HG03521 (cell line): ENCODE measurements at regions not wholly inside any gene's neighbourhood (a gene's known extent, or its start where the extent isn't known, plus 50 kb on each side); places are given as distances from the start of the nearest gene placed in this dataset.

Experiments used
- ATAC-seq: cut with Tn5 transposase; IDR thresholded peaks from one replicate; pipeline ENCODE4 v1.9.1; 2021; ENCODE audit warnings: mild to moderate bottlenecking, moderate library complexity; ENCODE audit not compliant: unreplicated experiment

DNA sequence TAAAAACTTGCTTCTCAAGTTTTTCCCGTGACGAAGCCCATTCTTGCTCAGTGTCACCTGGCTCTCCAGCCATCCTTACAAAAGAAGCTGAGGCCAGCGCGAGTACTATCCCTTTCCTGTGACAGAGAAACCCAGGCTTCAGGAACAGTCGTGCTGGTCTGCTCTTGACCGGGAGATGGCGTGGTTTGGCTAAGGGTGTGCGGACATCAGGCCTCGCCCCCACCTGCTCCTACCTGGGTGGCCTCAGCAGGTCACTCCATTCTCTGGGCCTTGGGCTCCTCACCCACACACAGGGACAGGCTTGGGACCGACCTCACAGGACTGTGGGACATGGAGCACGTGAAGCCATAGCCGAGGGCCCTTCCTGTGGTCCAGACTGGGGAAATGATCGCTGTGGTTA lies 75.2 kb upstream of the CIBAR2 start:
- no peak for ATAC-seq

DNA sequence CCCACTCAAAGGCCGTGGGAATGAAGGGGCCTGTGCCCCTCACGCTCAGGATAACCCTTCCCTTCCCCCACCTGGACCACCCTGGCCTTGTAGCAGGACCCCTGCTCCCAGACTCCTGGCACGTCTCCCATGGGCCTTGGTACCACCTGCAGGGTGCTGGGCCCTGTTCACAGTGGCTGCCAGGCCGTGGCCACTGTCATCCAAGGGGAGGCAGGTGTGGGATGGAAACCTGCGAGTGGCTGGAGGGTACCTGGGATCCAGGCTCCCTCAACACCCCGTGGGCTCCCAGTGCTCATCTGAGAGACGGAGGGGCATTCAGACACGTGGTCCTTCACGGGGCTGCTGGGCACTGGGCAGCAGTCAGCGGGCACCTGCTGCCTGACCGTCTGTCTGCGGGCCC lies 75.6 kb upstream of the CIBAR2 start:
- ATAC-seq = no peak

DNA sequence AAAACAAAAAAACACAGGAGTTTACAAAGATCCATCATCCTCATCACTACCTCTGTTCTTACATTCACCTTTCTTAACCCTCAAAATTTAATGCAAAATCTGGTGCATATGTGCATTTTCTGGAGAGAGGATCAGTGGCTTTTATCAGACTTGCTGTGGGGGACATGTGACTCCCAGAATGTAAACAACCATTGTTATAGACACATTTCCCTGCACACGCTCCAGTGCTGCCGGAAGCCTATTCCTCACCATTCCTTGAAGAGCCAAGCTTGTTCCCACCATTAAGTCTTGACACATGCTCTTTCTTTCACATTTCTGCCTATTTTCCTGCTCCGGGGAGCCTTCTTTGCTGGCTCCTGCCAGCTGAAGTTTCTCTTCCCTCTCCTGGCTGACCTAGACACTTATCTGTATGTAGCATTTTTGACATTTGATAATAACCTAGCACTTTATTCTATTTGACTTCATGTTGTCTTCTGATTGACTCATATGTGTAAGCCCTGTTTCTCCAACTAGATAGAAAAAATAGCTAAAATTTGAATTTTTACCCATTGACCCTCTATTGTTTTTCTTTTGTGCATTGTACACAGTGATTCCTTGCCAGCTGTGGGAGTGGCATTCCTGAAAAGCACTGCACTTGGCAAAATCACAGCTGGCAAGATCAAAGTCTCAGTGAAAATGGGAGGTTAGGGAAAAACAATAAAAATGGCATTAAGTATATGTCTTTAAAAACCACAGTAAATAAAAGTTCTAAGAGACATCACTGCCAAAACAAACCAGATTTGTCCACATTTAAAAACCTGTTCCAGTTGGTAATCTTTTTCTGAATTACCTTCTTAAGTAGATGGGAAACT lies 76.8 kb upstream of the CIBAR2 start:
- no peak for ATAC-seq

DNA sequence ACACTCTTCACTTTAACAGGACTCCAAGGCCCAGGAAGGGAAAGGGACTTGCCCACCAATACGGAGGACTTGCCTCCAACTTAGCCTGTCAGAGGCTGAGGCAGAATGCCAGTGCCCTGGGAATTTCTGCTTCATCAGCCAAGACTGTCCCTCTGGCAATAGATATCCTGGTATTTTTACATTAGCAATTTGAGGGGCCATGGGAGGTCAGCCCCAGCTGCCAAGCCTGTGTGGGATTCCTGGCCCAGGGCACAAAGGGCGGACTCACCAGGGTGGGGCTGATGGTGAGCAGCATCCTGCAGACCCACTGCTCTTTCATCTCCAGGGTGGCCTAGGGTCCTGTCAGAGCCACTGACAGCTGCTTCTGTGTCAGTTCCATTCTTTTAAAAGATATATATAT lies 78.3 kb upstream of the CIBAR2 start:
- ATAC-seq = no peak

DNA sequence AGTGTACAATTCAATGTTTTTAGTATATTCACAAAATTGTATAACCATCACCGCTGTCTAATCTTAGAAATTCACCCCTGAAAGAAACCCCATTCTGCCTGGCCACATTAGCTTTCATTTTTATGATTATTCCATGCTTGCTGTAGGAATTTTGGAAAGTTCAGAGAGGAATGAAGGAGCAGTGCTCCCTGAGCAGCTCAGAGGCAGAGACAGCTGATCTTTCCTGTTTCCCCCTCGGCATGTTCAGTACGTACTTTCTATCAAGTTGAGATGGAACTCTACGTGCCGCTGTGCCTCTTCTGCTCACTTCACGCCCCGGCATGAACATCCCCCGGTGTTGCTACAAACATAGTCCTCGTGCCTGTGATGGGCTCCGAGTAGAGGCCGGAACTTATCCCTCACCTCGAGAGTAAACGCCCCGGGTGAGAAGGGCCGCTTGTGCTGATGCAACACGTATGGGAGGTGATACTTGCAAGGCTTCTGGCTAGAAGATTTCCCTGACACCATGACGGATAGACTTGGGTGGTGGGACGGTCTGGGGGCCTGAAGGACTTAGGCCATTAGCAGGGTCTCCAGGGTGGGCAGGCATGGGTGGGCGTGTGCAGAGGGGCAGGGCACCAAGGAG lies 79.2 kb upstream of the CIBAR2 start:
- no peak for ATAC-seq

DNA sequence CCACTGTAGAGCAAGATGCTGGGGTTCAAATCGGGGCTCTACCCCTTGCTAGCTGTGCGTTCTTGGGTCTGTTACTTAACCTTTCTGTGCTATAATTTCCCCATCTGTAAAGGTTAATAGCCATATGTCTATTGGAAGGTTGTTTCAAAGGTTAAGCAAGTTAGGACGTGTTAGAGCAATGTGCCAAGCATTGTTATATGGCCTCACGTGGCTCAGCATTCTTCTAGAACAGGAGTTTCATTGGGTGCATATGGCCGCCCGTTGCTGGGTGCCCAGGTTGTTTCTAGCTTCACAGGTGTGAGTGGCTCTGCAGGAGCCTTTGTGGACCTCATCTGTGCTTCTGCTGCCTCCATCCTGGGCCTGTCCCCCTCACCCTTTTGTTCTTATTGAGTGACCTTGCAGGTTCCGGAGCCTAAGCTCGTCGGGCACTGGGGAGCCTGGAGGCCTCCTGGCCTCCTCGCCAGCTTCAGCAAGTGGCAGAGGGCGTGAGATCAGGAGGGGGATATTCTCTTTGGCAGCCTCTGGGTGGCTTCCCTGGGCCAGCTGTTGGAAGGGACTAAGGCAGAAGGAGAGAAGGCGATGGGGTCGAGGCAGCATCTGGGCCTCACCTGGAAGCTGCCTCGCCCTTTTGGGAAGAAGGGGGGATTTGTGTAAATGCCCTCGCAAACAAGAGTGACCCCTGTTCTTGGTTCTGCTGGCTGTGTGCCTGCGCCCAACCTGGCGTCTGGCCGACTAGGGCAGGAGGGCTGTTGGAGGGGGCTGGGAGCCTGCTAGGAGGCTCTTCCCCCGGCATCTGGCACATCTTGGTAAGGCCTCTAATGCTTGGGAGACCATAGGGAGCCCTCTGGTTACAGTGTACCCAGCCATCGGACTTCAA lies 80.2 kb upstream of the CIBAR2 start:
- no peak for ATAC-seq

DNA sequence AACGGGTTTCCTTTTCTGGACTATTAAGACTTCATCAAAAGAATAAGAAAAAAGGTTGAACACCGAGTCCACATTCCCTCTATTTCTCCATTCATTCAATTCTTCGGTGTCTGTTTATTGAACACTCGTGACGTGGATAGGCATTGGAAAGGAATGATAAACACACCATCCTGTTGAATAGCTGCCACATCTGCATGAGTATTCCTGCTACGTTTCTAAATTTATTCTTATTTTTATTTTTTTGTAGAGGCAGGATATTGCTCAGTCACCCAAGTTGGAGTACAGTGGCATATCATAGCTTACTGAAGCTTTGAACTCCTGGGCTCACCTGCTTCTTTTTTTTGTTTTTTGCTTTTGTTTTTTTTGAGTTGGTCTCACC lies 80.8 kb upstream of the CIBAR2 start:
- no peak for ATAC-seq

DNA sequence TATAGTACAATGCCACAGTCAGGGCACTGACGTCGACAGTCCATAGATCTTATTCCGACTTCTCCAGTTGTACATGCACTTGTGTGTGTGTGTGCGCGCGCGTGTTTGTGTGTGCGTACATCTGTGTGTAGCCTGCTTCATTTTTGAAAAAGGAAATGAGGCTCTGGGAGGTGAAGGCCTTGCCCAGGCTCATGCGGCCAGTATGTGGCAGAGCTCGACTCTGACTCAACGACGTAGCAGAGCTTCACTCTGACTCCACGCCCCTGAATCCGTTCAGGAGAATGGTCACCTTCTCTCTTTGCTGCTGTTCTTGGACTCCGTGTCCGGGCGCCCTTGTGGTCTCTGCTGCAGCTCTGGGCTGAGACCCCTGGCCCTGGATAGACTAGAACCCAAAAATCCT lies 81.6 kb upstream of the CIBAR2 start:
- ATAC-seq = no peak

DNA sequence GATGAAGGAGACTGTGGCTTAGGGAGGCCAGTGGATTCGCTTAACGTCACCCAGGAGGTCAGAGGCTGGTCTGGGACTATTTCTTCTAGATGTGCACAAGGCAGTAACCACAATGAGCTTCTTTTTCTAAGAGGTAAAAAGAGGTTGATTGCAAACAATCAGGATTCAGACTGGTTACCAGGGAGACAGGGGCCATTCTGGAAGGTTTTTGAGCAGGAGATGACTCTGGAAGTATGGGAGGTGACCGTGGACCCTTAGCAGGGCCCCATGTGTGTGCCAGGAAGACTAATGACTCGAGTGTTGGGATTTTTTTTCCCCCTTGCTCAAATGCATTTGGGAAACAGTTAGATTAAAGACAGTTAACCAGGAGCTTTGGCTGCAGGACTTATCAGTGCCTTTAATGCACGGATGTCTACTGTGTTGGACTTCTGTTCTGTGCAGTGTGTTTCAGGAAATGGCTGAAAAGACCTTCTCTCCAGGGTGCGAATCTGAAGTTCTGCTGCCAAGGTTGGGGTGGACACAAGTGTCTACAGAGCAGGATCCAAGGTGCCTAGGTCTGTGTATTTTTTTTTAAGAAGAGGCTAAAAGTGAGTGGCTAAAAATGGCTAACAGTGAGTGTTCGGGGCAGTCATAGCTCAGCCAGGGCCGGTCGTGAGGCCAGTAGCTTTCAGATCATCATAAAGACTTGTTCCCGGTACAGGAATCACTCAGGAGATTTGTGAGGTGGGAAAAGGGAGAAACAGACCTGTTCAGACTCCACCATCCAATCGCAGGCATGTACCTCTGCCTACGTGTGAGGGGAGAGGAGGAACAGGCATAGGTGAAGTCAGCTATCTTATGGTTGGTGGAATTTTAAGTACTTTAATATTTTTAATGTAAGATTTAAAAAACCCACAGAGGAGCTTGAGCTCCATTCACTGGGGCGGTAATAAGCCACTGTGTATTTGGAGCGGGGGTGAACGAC lies 82.3 kb upstream of the CIBAR2 start:
- ATAC-seq = no peak

DNA sequence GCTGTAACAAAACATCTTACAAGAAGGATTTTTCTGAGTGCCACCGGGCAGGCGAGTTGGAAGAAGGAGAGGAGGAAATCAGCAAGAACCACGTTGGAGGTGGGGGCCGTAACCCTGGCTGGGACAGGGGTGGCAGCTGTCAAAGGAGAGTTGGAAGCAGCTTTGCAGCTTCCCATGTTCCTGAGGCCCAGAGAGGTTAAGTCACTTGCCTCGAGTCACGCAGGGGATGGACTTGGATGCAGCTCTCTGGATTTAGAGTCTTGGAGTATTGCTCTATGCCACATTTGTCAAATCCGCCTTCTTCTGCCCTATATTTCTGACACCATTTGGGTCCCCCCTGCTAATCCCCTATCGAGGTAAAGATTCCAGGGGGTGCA lies 83.0 kb upstream of the CIBAR2 start:
- ATAC-seq = no peak

DNA sequence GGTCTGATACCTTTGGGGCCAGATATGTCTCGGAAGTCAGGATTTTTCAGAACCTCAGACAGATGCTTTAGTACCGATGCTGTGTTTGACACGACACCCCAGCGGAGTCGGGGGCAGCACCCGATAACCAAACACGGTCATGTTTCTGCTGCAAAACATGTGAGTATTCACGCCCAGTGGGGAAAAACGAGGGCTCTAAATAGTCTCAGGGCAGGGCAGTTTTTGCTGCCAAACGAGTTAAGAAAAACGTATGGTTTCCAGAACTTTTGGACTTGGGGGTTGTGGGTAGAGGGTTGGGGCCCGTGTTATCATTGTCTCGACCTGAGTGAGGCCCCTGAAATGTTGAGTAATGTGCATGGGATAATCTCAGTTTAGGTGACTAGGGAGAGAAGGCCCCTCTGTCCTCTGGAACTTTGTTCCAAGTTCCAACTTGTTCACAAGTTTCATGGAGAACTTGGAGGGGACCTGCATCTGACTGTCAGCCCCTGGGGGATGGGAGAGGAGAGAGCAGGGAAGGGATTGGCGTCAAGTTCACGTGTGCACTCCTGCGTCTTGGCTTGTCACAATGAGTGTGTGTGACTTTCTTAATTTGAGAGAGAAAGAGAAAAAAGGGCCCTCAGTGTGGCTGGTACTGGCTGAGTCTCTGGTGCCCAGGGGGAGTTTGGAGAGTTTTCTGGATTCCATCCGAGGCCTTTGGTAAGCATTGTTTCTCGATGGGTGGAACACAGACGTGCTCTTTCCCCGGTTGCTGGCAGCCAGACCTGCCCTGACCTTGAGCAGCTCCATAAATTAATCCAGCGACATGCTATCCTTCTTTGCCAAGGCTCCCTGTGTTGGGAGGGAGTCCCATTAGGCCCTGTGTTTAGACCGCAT lies 83.9 kb upstream of the CIBAR2 start:
- ATAC-seq = no peak

DNA sequence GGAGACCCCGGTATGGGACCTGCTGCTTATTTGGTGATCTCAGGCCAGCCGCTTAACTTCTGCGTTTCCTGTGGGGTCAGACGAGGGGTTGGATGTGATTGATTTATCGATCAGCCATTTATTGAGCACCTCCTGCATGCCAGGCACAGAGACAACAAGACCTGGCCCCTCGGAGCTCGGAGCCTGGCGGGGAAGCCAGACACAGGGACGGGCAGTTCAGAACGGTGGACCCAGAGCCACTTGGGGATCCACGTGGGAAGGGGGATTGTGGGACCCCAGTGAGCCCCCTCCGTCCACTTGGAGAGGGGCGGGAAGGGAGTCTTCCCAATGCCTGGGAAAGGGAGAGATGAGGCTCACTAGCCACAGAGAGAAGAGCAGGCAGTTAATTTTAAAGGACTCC lies 84.7 kb upstream of the CIBAR2 start:
- ATAC-seq = no peak

DNA sequence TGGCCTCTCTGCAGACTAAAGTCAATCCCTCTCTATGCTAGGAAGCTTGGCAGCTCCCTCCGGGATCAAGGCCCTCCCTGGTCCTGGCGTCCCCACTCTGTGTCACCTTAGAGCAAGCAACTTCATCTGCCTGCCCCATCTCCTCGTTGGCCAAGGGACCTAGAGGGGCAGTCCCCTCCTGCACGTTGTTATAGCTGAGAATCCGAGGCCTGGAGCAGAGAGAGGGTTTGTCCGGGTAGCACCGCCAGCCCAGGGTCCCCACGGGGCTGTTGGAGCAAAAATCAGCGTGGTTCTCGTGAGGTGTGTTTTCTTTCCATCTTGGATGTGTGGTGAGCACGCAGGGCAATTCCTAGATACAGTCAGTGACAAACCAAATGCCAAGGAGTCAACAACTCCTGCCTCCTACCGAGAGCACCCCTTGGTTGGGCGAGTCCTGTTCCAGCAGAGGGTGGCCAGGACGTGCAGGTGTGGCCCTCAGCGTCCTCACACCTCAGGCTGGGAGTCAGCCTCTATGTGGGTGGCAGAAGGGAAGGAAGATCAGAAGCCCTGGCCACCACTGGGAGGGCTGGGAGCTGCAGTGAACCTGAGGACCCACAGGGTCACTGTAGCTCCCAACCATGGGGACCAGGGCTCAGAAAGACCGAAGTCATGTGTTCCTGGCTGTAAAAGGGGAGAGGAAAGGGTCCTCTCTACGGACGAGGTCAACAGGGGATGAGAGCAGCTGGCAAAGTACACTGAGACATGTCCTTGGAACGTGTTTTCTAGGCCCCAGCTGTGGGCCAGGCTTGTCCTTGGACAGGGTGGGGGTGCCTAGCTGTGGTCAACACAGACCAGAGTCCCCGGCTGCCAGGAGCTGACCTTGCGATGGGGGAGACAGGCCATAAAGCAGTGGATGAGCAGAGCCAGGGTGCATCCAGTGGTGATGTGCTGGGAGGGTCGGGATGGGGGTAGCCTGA lies 85.6 kb upstream of the CIBAR2 start:
- ATAC-seq = no peak

DNA sequence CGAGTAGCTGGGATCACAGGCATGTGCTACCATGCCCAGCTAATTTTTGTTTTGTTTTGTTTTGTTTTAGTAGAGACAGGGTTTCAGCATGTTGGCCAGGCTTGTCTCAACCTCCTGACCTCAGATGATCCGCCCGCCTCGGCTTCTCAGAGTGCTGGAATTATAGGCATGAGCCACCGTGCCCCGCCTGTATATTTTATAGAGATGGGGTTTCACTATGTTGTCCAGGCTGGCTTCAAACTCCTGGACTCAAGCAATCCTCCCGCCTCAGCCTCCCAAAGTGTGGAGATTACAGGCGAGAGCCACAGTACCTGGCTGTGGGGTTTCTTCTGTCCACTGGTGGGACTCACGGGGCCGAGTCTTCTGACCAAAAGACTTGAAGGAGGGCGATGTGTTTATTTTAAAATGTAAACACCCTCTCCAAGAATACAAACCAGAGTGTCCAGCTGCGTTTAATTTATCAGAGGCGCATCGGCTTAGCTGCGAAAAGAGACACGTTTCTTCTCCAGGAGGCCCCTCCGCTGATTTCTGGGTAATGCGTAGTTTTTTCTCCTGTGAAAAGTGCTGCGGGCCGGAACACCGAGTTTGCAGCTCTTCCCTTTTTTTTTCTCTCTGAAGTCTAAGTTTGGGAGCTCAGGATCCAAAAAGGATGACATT lies 86.9 kb upstream of the CIBAR2 start:
- no peak for ATAC-seq

DNA sequence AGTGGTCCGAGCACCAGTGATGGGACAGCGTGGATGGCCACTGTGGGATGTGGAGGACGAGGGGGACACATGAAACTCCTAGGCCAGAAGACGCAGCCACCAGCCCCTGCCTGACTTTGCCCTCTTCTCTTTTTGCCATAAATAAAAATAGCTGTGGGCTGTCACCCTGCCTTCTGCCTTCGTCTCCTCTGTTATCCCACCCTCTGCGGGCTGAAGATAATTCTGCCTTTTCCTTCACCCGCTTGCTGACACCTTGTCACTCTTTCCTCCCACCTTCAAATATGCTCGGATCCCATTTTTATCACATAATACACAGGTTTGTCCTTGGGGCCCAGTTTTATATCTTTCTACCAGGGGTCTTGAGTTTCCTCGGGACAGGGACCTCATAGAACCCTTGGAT lies 87.6 kb upstream of the CIBAR2 start:
- ATAC-seq = no peak

DNA sequence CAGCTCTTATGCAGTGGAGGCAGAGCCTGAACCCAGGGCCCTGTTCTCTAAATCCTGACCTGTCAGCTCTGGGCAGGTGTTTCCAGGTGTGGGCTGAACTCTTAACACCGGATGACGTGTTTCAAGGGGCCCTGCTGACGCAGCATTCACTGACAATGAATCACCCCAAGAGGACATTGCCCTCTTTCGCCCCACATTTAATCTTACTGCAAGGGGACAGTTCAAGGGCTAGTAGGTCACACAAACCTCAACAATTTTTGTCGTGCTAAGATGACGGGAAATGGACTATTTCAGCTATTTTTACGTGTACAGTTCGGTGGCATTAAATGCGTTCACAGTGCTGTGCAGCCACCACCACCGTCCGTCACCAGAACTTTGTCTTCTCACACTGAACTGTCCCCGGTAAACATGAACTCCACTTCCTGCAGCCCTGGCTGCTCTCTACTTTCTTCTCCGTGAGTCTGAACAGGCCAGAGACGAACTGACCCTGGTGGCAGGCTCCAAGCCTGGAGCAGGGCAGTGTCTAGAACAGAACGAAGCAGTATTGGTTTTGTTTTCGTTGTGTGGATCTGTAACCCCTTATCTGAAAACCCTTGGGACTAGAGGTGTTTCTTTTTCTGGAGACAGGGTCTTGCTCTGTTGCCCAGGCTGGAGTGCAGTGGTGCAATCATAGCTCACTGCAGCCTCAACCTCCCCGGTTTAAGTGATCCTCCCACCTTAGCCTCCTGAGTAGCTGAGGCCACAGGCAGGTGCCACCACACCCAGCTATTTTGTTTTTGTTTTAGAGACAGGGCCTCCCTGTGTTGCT lies 88.4 kb upstream of the CIBAR2 start:
- ATAC-seq = no peak

DNA sequence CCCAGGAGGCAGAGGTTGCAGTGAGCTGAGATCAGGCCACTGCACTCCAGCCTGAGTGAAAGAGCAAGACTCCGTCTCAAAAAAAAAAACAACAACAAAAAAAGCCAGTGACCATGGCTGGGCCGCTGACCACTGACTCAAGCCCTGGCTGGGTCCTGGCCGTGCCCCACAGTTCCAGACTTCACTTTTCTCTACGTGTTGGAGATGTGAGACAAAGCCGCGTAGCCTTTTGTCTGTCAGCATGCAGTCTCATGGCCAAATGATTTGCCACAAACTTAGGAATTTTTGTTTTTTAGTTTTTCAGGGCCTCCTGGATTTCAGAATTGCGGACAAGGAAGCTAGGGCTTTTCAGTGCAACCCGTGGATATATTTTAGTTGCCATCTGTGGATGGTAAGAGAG lies 89.3 kb upstream of the CIBAR2 start:
- ATAC-seq = no peak
